HG02623 (cell line): ENCODE measurements at regions not wholly inside any gene's neighbourhood (a gene's known extent, or its start where the extent isn't known, plus 50 kb on each side); places are given as distances from the start of the nearest gene placed in this dataset.
"Not testable (repeated sequence)": the region's sequence is repeated elsewhere in the genome, so short reads cannot be mapped to it uniquely, and the experiment has no call there.

Experiments used
- ATAC-seq: cut with Tn5 transposase; IDR thresholded peaks from one replicate; pipeline ENCODE4 v1.9.1; 2021; ENCODE audit warnings: moderate library complexity; ENCODE audit not compliant: unreplicated experiment

DNA sequence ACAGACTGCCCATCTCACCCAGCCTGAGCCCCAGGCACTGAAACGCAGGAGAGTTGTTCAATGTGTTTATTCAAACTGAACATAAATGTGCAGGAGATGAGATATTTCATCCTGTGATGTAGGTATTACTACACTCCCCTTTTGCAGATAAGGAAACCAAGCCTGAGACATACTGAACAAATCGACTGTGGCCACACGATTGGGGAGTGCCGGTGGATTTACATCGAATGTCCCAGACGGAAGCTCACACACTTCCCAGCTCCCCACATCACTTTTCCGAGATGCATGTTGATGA, 94.8 kb upstream of the ALKAL2 start:
- ATAC-seq: no peak

DNA sequence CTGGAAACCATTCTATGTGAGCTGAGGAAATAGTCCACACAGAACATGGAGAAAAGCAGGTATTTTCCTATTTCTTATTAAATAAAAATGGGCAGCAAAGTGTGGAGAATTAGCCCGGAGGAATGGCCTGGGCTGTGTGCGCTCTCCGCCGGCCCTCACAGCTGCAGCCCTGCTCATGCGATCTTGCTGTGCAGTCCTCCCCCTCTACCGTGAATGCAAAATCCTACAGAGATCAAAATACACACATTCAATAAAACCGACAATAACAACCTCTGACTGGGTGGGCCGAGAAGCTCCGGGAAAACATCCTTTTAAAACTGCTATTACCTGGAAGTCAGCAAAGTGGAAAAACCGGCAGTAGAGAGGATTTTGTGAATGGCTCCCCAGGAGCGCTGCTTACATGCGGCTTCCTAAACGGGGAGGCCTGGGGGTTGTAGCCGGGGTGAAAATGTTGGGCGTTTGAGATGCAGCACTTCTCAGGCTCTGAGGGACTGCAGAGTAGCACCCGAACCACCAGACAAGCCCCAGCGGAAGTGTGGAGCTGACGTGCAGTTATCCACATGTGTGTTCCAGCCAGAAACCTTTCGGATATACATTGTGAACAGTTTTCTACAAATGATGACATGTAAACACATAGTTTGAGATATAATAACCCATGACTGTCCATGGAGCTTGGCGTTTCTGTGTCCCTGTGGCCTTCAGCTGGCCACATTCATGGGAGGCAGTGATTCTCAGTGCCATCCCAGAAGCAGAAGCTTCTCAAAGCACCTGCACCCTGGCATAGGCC, 94.2 kb upstream of the ALKAL2 start:
- no peak for ATAC-seq

DNA sequence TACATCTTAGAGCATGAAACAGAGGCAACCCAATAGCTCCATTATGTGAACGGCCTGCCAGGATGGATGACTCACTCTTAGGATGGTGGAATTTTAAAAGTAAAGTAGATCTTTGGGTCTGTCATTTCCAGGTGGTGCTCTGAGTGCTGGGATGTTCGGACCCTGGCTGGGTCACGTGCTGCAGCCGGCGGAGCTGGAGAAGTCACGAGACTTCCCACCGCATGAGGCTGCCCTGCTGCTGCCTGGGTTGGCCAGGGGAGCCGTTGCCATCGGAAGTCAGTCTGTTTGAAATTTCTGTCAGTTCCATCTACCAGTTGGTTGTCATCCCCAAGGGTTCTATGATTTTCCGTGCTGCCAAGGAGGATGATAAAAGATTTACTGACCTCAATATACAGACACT, 93.3 kb upstream of the ALKAL2 start:
- ATAC-seq: no peak

DNA sequence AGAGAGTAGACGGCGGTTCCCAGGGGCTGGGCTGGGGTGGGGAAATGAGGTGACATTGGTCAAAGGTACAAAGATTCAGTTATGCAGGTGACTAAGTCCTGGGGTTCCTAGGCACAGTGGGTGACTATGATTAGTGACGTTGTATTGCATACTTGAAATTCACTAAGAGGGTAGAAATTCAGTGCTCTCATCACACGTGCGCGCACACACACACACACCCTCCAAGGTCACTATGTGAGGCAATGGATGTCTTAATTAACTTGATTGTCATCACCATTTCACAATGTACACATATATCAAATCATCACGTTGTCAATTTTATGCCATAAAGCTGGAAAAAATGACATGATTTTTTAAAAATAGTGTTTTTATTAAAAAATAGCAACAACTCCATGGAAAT, 92.9 kb upstream of the ALKAL2 start:
- no peak for ATAC-seq

DNA sequence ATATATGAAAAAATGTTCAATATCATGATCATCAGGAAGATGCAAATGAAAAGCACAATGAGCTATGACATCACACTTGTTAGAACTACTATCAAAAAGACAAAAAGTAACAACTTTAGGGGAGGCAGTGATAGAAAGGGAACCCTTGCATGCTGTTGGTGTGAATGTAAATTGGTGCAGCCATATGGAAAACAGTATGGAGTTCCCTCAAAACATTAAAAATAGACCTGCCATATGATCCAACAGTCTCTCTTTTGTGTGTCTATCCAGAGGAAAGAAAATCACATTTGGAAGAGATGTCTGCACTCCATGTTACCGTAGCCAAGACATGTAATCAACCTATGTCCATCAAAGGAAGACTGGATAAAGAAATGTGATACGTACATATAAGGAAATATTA, 92.3 kb upstream of the ALKAL2 start:
- no peak for ATAC-seq

DNA sequence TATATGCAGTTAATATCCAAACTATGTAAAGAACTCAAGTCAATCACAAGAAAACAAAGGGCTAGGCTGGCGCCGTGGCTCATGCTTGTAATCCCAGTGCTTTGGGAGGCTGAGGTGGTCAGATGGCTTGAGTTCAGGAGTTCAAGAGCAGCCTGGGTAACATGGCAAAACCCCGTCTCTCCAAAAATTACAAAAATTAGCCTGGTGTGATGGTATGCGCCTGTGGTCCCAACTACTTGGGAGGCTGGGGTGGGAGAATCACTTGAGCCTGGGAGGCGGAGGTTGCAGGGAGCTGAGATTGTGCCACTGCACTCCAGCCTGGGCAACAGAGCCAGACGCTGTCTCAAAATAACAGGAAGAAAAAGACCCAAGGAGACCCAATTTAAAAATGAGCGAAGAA, 91.9 kb upstream of the ALKAL2 start:
- ATAC-seq: no peak

DNA sequence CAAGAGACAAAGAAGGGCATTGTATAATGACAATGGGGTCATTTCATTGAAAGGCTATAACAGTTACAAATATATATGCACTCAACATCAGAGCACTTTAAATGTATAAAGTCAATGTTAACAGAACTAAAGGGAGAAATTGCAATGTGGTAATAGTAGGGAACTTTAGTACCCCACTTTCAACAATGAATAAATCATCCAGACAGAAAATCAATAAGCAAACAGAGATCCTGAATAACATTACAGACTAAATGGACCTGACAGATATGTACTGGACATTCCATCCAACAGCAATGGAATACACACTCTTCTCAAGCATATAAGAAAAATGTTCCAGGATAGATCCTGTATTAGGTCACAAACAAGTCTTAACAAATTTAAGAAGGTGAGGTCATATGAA, 90.5 kb upstream of the ALKAL2 start:
- ATAC-seq: no peak

DNA sequence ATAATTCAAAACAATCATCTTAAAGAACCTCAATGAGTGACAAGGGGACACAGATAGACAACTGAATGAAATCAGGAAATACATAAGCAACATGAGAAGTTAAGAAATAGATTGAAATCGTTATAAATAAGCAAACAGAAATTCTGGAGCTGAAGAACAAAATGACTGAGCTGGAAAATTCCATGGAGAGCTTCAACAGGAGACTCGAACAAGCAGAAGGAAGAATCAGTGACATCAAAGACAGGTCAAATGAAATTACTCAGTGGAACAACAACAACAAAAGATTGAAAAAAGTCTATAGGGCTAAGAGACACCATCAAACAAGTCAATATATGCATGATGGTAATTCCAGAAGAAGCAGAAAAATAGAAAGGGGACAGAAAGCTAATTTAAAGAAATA, 89.5 kb upstream of the ALKAL2 start:
- ATAC-seq: no peak

DNA sequence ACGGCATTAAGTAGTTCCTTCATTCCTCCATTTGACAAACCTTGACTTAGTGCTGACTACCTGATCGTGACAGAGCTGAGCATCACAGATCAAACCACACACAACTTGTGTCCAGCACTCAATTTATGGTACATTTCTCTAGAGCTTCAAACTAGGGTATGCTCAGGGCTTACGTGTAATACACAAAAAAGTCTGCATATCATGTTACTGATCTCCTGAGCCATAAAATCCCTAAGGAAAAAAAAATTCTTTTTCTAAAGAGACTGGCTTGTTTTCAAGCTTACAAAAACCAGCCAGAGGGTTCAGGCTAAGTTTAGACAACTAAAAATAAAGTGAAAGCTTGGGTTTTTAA, 88.0 kb upstream of the ALKAL2 start:
- ATAC-seq: no peak

DNA sequence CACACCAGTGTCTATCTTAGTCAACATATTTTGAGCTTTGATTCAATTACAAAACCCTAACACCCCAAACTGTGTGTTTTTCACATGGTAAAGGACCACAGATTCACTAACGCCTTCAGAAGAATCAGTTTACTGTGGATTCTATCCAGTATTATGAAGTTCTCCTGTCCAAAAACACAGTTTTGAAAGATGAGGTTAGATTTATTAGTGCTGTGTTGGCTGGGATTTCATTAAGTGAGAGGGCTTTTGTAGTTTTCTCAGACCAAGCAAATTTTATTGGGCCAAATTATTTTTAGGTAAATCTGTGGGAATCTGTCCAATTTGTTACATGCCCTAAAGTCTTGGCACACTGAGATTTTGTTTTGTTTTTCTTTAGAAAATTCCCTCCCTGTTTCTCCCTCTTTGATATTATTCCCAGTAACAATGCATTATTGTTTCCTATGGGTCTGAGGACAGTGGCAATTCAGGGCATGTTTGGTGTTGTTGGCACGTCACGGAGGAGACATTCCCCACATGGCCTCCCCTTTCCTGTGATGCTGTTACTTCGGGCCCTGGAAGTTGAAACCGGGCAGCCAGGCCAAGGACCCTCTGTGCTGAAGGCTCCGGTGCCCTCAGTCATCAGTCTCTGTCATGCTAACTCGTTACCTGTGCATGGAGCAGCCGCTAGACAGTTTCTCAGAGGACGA, 87.5 kb upstream of the ALKAL2 start:
- no peak for ATAC-seq

DNA sequence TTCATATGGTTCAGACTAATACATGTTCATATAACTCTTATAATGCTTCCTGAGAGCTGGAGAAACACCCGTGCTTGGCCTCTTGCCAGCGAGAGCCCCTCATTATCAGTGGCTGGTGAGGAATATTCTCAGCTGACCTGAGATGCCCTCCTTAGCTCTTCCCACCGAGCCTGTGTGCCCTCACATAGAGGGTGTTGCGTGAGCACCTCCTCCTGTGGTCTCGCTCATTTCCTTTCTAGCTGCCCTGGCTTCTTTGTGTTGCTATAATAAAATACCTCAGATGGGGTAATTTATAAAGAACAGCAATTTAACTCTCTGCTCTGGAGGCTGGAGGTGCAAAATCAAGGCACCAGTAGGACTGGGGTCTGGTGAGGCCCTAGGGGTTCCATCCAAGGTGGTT, 80.5 kb upstream of the ALKAL2 start:
- no peak for ATAC-seq

DNA sequence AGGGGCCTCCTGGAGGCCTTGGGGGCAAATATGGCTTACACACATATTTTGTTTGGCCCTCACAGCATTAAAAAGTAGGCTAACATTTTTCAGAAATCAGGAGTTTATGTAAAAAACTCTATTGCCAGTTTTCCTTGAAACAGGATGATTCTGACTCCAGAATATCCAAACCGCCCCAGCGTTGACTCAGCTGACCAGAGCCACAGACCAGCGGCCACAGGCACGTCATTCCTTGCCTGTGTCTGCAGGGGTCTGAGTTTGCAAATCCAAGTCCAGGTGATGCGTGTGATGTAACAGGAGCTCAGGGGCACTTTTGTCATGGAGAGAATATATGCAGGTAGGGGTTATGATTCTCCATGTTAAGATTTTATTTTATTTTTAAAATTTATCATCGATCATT, 79.4 kb upstream of the ALKAL2 start:
- no peak for ATAC-seq

DNA sequence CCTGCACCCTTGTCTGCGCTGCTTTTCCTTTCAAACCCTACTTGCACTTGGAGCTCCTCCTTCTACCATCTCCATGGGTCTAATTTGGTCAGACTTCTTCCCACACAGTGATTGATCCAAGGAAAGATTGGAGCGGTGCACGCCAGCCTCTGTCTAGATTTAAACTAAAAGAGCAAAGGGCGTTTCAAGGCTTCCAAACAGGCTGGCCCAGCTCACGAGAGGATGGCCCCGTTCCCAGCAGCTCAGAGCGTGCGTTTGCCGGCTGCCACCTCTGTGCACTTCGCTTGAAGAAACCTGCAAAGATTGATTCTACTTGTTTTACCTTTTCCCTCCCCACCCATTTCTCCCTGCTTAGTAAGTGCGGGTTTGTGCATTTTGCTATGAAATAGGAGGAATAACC, 78.8 kb upstream of the ALKAL2 start:
- no peak for ATAC-seq

DNA sequence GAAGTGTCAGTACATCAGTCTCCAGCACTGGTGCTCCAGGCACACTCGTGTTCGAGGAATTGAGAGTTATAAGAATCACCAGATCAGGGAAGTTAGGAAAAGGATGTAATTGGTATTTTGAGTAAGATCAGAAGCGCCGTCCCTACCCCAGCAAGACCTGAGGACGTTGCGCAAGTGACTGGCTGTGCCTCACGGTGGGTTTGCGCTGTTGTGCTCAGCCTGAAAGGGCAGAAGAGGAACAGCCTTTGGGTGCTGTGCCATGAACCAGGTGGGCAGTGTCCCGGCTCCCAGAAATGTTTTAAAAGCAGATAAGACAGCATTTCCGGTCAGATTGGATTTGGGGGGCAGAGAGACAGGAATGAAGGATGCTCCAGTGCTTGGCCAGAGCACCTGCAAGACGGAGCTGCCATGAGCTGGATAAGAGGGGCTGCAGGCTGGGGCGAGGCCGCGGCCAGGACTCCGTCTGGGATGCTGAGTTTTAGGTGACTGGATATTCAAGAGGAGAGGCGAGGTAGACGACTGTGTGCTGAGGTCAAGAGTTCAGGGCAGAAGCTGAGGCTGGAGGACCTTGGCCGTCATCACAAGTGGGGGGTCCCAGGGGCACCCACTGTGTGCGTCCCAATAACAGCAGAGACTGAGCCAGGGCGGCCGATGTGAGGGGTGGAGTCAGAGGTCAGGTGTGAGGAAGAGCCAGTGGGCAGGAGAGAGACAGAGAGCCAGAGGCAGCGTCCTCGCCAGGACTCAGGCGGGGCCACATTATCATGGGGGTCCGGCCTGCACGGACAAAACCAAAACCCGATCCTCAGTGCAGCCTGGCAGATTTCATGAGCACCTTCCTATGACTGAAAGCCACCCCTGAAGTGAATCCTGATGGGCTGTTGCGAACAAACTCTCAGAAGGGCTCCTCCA, 77.7 kb upstream of the ALKAL2 start:
- no peak for ATAC-seq

DNA sequence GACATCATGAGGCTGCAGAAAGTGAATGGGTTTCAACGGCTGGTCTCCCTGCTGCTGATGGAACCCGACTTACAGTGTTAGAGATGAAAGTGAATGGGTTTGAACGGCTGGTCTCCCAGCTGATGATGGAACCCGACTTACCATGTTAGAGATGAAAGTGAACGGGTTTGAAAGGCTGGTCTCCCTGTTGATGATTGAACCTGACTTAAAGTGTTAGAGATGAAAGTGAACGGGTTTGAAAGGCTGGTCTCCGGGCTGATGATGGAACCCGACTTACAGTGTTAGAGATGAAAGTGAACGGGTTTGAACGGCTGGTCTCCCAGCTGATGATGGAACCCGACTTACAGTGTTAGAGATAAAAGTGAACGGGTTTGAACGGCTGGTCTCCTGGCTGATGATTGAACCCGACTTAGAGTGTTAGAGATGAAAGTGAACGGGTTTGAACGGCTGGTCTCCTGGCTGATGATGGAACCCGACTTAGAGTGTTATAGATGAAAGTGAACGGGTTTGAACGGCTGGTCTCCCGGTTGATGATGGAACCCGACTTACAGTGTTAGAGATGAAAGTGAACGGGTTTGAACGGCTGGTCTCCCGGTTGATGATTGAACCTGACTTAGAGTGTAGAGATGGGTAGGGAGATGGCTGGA, 76.1 kb upstream of the ALKAL2 start:
- no peak for ATAC-seq

DNA sequence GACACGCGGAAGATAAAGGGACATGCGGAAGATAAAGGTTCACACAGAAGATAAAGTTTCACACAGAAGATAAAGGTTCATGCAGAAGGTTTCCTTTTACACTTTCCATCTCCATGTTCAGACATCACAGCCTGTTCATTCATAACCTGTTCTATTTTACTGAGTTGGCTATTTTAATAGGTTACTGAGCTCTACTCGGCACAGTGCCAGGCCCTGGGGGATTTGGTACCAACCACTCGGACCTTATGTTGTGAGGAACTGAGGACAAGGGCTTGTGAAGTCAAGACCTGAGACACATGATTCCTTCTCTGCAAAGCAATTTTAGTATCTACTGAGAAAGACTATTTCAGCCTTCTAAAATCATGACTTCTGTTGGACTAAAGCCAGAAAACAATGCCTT, 75.0 kb upstream of the ALKAL2 start:
- no peak for ATAC-seq

DNA sequence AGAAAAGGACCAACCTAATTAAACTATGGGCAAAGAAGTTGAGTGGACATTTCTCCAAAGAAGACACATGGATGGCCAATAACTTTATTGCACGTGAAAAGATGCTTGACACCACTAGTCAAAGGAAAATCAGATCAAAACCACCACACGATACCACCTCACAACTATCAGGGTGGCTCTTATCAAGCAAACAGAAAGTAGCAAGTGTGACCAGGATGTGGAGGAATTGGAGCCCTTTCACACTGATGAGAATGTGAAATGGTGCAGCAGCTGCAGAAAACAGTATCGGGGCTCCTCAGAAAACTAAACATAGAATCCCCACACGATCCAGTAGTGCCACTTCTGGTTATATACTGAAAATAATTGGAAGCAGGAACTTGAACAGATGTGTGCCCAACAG, 72.2 kb upstream of the ALKAL2 start:
- ATAC-seq: no peak

DNA sequence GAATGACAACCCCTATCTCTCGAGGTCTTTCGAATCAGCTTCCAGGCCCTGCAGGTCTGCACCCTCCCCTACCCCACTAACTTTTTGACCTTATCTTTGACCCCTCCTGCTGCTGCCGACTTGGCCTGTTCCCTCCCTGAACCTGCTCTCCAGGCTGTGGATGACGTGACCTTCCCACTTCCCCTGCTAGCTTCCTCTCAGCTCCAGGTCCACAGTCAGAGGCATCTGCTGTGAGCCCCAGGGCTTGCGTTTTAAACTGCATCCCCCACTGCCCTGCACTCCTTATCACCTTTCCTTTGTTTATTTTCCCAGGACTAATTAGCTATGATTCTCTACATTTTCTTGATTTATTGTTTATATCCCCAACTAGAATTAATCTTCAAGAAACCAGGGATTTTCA, 71.2 kb upstream of the ALKAL2 start:
- ATAC-seq: no peak

DNA sequence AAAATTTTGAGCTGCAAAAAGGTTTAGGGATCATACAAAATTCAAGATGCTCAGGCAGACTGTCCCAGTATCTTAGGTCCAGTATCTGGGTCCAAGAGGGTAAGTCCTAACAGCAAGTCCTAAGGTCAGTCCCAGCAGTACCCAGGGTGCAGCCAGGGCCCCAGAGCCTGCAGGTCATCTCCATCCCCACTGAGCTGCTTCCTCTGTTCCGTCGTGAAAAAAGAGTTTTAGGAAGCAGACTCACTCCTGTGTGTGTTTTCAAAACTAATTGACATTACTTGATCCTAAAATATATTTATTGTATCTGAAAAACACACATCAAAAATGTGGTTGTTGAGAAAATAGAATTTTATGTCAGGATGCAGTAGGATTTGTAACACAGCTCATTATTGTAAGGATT, 69.9 kb upstream of the ALKAL2 start:
- no peak for ATAC-seq

DNA sequence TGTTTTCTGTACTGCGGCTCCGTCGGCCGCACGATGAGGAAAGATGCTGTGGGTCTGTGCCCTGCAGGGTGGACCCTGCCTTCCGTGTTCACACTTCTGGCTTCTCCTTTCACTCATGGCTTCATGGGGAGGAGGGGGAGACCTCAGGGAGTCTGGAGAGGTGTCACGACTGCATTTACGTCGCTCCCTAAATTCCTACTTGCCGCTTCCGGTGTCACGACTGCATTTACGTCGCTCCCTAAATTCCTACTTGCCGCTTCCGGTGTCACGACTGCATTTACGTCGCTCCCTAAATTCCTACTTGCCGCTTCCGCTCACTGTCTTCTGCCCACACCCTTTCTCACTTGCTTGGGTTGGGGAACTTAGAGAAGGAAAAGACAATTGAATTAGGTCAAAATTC, 68.4 kb upstream of the ALKAL2 start:
- ATAC-seq: not testable (repeated sequence)

DNA sequence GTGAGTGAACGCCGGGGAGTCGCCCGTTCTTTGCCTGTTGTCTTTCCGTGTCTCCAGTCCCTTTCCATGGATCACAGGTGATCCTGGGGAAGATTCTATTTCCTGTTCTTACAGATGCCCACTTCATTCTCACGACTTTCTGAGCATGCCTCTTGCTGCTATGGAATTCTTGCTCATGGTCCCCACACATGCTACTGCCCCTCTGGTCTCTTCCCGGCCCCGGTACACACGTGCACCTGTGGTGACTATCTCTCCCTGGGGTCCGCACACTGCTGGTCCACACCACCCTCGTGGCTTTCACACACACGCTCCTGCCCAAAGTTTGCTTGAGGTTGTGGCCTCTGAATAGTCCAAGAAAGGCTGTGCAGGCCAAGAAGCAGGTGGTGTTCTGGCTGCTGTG, 67.9 kb upstream of the ALKAL2 start:
- ATAC-seq: no peak

DNA sequence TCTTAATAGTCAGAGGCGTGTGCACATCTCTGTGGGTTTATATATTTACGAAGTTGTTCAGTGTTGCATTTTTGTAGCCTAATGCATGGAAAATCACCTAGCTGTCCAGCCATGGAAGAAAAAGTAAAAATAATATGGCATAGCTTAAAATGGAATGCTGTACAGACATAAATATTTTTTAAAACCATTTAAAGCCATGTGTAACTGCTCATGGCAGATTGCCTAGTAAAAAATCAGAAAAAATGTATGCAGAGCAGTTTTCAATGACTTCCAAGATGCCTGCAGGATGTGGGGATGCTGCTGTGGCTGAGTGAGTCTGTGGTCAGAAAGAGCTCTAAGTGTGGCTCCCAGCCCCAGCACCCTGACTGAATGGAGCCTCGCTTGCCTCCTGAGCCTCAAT, 64.8 kb upstream of the ALKAL2 start:
- no peak for ATAC-seq
